H1 (cell line): ENCODE measurements at regions not wholly inside any gene's neighbourhood (a gene's known extent, or its start where the extent isn't known, plus 50 kb on each side); places are given as distances from the start of the nearest gene placed in this dataset.

Experiments used
- CTCF ChIA-PET: fragments of 300-600 bp; sonication (Branson Sonifier 250); formaldehyde crosslinking; loops from one replicate; lab custom pipeline; 2021; ENCODE audit not compliant: partially characterized antibody; lab: Charles Lee
- POLR2A ChIA-PET: fragments of 300-600 bp; sonication (Branson Sonifier 250); formaldehyde crosslinking; loops from one replicate; lab custom pipeline; 2021; ENCODE audit warnings: inconsistent platforms; ENCODE audit not compliant: partially characterized antibody; lab: Charles Lee
- DNase-seq, 2 experiments: peaks; one replicate each; pipeline versions ENCODE4 v3.0.0 to v3.0.0-alpha.2; 2010 to 2022; ENCODE audit warnings: low spot score in 2 of 2, low read depth in 1 of 2, mixed read lengths in 1 of 2
- FAIRE-seq: peaks from 2 replicates; lab custom pipeline; 2011; peaks lifted over from hg19 to GRCh38; lab: Jason Lieb, UNC
- H2AFZ ChIP-seq: 2 replicates; pipeline ENCODE4 v1.8.1; 2012; ENCODE audit warnings: low read length, inconsistent platforms
- H2AK5ac ChIP-seq: 2 replicates; pipeline ENCODE4 v1.6.1; 2013; ENCODE audit warnings: low read depth, low read length
- H2BK120ac ChIP-seq: replicated peaks from 2 replicates; pipeline ENCODE3; 2013; ENCODE audit warnings: low read depth, low read length, inconsistent platforms
- H2BK12ac ChIP-seq: 2 replicates; pipeline ENCODE4 v1.6.1; 2013; ENCODE audit warnings: low read depth, low read length
- H2BK15ac ChIP-seq: 2 replicates; pipeline ENCODE4 v1.6.1; 2013; ENCODE audit warnings: low read length
- H2BK20ac ChIP-seq: 2 replicates; pipeline ENCODE4 v1.6.1; 2013; ENCODE audit warnings: low read length
- H2BK5ac ChIP-seq: 2 replicates; pipeline ENCODE4 v1.6.1; 2013; ENCODE audit warnings: low read depth, low read length
- H3K14ac ChIP-seq: 2 replicates; pipeline ENCODE4 v1.6.1; 2013; ENCODE audit warnings: inconsistent platforms; ENCODE audit not compliant: insufficient read length
- H3K18ac ChIP-seq: 2 replicates; pipeline ENCODE4 v1.6.1; 2013; ENCODE audit warnings: low read length; ENCODE audit errors: extremely low read depth
- H3K23ac ChIP-seq: 2 replicates; pipeline ENCODE4 v1.6.1; 2013; ENCODE audit warnings: inconsistent platforms; ENCODE audit not compliant: insufficient read length
- H3K23me2 ChIP-seq: 2 replicates; pipeline ENCODE4 v1.6.1; 2013; ENCODE audit warnings: low read depth, low read length
- H3K27ac ChIP-seq: 2 replicates; pipeline ENCODE4 v1.6.1; 2011; ENCODE audit warnings: low read depth, low read length, inconsistent platforms
- H3K27me3 ChIP-seq, 4 experiments: replicated peaks in 1 of 4; 1 replicate in 1 of 4; 2 replicates in 3 of 4; pipeline versions ENCODE4 v1.6.1 to v1.8.1; 2011 to 2013; ENCODE audit warnings: low read length in 3 of 4, mild to moderate bottlenecking in 3 of 4, inconsistent platforms in 2 of 4, mixed read lengths in 2 of 4, moderate library complexity in 1 of 4; ENCODE audit not compliant: control insufficient read depth in 3 of 4, insufficient read depth in 3 of 4; ENCODE audit errors: extremely low read depth in 1 of 4
- H3K36me3 ChIP-seq, 4 experiments: 2 replicates each; pipeline versions ENCODE4 v1.6.1 to v1.8.1; 2011 to 2013; ENCODE audit warnings: mild to moderate bottlenecking in 4 of 4, low read length in 3 of 4, moderate library complexity in 2 of 4, control low read depth in 1 of 4, inconsistent platforms in 1 of 4; ENCODE audit not compliant: insufficient read depth in 4 of 4, control insufficient read depth in 2 of 4
- H3K4ac ChIP-seq: replicated peaks from 2 replicates; pipeline ENCODE3; 2013; ENCODE audit warnings: low read length, low read depth, mixed read lengths, inconsistent platforms; ENCODE audit not compliant: insufficient read length
- H3K4me1 ChIP-seq, 4 experiments: replicated peaks in 1 of 4; 1 replicate in 1 of 4; 2 replicates in 3 of 4; pipeline versions ENCODE4 v1.6.1 to v1.8.1; 2011 to 2013; ENCODE audit warnings: low read length in 3 of 4, inconsistent platforms in 2 of 4, mixed read lengths in 1 of 4; ENCODE audit not compliant: insufficient read depth in 4 of 4, control insufficient read depth in 3 of 4
- H3K4me2 ChIP-seq, 2 experiments: 2 replicates each; pipeline versions ENCODE4 v1.6.1 to v1.8.1; 2011 to 2013; ENCODE audit warnings: low read depth in 2 of 2, low read length in 2 of 2, control low read depth in 1 of 2, inconsistent platforms in 1 of 2, mild to moderate bottlenecking in 1 of 2; ENCODE audit not compliant: insufficient read depth in 1 of 2
- H3K4me3 ChIP-seq, 4 experiments: fragments of 200-600, 300-600 bp in 1 of 4; sonication (generic), shearing (Covaris generic), sonication (Bioruptor Twin) in 1 of 4; 2 replicates each; pipeline versions ENCODE4 v1.5.1 to v1.8.1; 2011 to 2016; ENCODE audit warnings: low read length in 4 of 4, low read depth in 3 of 4, control low read depth in 2 of 4, inconsistent platforms in 2 of 4, mild to moderate bottlenecking in 2 of 4, mixed read lengths in 1 of 4, moderate library complexity in 1 of 4; ENCODE audit not compliant: insufficient read depth in 2 of 4; ENCODE audit errors: extremely low read depth in 1 of 4
- H3K56ac ChIP-seq: replicated peaks from 2 replicates; pipeline ENCODE3; 2013; ENCODE audit warnings: low read depth, mild to moderate bottlenecking, mixed read lengths, low read length, inconsistent platforms; ENCODE audit not compliant: insufficient read length
- H3K79me1 ChIP-seq: 2 replicates; pipeline ENCODE4 v1.6.1; 2013; ENCODE audit warnings: low read depth, low read length, control low read depth
- H3K79me2 ChIP-seq, 2 experiments: 2 replicates each; pipeline versions ENCODE4 v1.6.1 to v1.8.1; 2012 to 2013; ENCODE audit warnings: low read length in 2 of 2, mild to moderate bottlenecking in 2 of 2, inconsistent platforms in 1 of 2; ENCODE audit not compliant: insufficient read depth in 2 of 2, control insufficient read depth in 1 of 2
- H3K9ac ChIP-seq, 4 experiments: replicated peaks in 1 of 4; 1 replicate in 1 of 4; 2 replicates in 3 of 4; pipeline versions ENCODE4 v1.6.1 to v1.8.1; 2011 to 2013; ENCODE audit warnings: low read depth in 3 of 4, low read length in 3 of 4, control low read depth in 2 of 4, mild to moderate bottlenecking in 2 of 4, moderate library complexity in 2 of 4, inconsistent platforms in 1 of 4; ENCODE audit errors: extremely low read depth in 1 of 4
- H3K9me3 ChIP-seq, 2 experiments: 2 replicates each; pipeline versions ENCODE4 v1.6.1 to v1.8.1; 2012 to 2013; ENCODE audit warnings: mild to moderate bottlenecking in 2 of 2, moderate library complexity in 2 of 2, control low read depth in 1 of 2, inconsistent platforms in 1 of 2, low read depth in 1 of 2, low read length in 1 of 2, mixed read lengths in 1 of 2; ENCODE audit not compliant: insufficient read depth in 2 of 2
- H4K20me1 ChIP-seq, 2 experiments: replicated peaks in 1 of 2; 2 replicates each; pipeline versions ENCODE3 to v1.8.1; 2011 to 2013; ENCODE audit warnings: inconsistent platforms in 2 of 2, low read length in 2 of 2, mild to moderate bottlenecking in 1 of 2; ENCODE audit not compliant: insufficient read depth in 2 of 2, control insufficient read depth in 1 of 2
- H4K5ac ChIP-seq: 2 replicates; pipeline ENCODE4 v1.6.1; 2013; ENCODE audit warnings: low read length, low read depth, mixed read lengths, inconsistent platforms; ENCODE audit not compliant: insufficient read length
- H4K8ac ChIP-seq: 2 replicates; pipeline ENCODE4 v1.8.0; 2013; ENCODE audit warnings: mild to moderate bottlenecking, moderate library complexity, low read length, inconsistent platforms; ENCODE audit not compliant: insufficient read depth; ENCODE audit errors: extremely low read depth
- H4K91ac ChIP-seq: replicated peaks from 2 replicates; pipeline ENCODE3; 2013; ENCODE audit warnings: low read length, mixed read lengths, inconsistent platforms; ENCODE audit not compliant: insufficient read length
- ATF3 ChIP-seq: IDR thresholded peaks from 2 replicates; pipeline ENCODE4 v1.6.1; 2011; ENCODE audit warnings: low read depth, mild to moderate bottlenecking, low read length; ENCODE audit not compliant: insufficient read depth
- BCL11A ChIP-seq, 2 experiments: IDR thresholded peaks; one replicate each; pipeline ENCODE4 v1.6.1; 2011; ENCODE audit warnings: low read depth in 2 of 2, low read length in 2 of 2, mild to moderate bottlenecking in 2 of 2
- CHD1 ChIP-seq: IDR thresholded peaks from 2 replicates; pipeline ENCODE4 v1.6.1; 2012; ENCODE audit warnings: low read depth, low read length, improper control_type of control experiment
- E2F6 ChIP-seq: IDR thresholded peaks from 2 replicates; pipeline ENCODE4 v1.6.1; 2012; ENCODE audit warnings: inconsistent platforms
- GTF2F1 ChIP-seq: IDR thresholded peaks from 2 replicates; pipeline ENCODE4 v1.6.1; 2012; ENCODE audit warnings: low read depth, low read length, improper control_type of control experiment, borderline replicate concordance
- HDAC2 ChIP-seq, 2 experiments: fragments of 300-600 bp in 1 of 2; sonication (generic) in 1 of 2; IDR thresholded peaks; 2 replicates each; pipeline ENCODE4 v1.6.1; 2011 to 2012; ENCODE audit warnings: low read depth in 2 of 2, low read length in 2 of 2, mild to moderate bottlenecking in 2 of 2, moderate library complexity in 2 of 2, borderline replicate concordance in 1 of 2, inconsistent platforms in 1 of 2
- RAD21 ChIP-seq, 2 experiments: IDR thresholded peaks in 1 of 2; conservative IDR thresholded peaks in 1 of 2; 2 replicates each; pipeline ENCODE4 v1.6.1; 2011; ENCODE audit warnings: low read depth in 2 of 2, low read length in 2 of 2, improper control_type of control experiment in 1 of 2, inconsistent platforms in 1 of 2, mild to moderate bottlenecking in 1 of 2, moderate library complexity in 1 of 2
- SP1 ChIP-seq: IDR thresholded peaks from 2 replicates; pipeline ENCODE4 v1.6.1; 2011; ENCODE audit warnings: low read depth, low read length
- SUZ12 ChIP-seq: fragments of 200-600 bp; sonication (generic); IDR thresholded peaks from 2 replicates; pipeline ENCODE4 v1.6.1; 2012; ENCODE audit warnings: mild to moderate bottlenecking, inconsistent platforms, low read length, moderate library complexity, mixed read lengths
- TAF7 ChIP-seq: optimal IDR thresholded peaks from 2 replicates; pipeline ENCODE3; 2011; ENCODE audit warnings: low read depth, mild to moderate bottlenecking, inconsistent platforms, low read length, moderate library complexity, borderline replicate concordance
- TBP ChIP-seq: IDR thresholded peaks from 2 replicates; pipeline ENCODE4 v1.6.1; 2011; ENCODE audit warnings: low read depth, low read length, improper control_type of control experiment
- YY1 ChIP-seq: IDR thresholded peaks from 2 replicates; pipeline ENCODE4 v1.6.1; 2011; ENCODE audit warnings: low read depth, mild to moderate bottlenecking, low read length
- WGBS, 2 experiments: shearing (Covaris generic) in 1 of 2; methylation state at CpG; one replicate each; pipeline versions ENCODE4 v1.1.6 to v1.1.7; 2013 to 2015; ENCODE audit warnings: low lambda C conversion rate in 2 of 2, mixed read lengths in 2 of 2, inconsistent platforms in 1 of 2, low coverage in 1 of 2, missing lambda C conversion rate in 1 of 2; ENCODE audit not compliant: insufficient replicate concordance in 2 of 2, insufficient coverage in 1 of 2, insufficient read length in 1 of 2; ENCODE audit errors: extremely low coverage in 1 of 2, missing lambda C conversion rate in 1 of 2; 5-methylcytosine and 5-hydroxymethylcytosine counted together

GRCh38 chr10:6713120-6713519, 133.0 kb upstream of the PRKCQ start:
- TF ChIP-seq E2F6 (no peak), SP1 (no peak), ATF3 (no peak), GTF2F1 (no peak), TAF7 (no peak), CHD1 (no peak), SUZ12 (no peak), RAD21 (IDR thresholded peaks at IDR 0.05 in 1 of 2, conservative IDR thresholded peaks at IDR 0.05 in 1 of 2; ENCODE audit: low read depth in 2 of 2, low read length in 2 of 2) (no peak), HDAC2 (IDR thresholded peaks at IDR 0.05; ENCODE audit: borderline replicate concordance in 1 of 2, low read depth in 2 of 2, low read length in 2 of 2) (no peak), TBP (no peak), YY1 (no peak), BCL11A (IDR thresholded peaks at IDR 0.05; ENCODE audit: low read depth in 2 of 2, low read length in 2 of 2) (no peak)
- FAIRE-seq (no peak), DNase-seq (no peak)
- Histone ChIP-seq H2BK5ac (no peak overlapping the region), H3K27me3 (no peaks in the 10 kb centered on the region), H2BK120ac (no peak overlapping the region), H3K4me3 (no peak overlapping the region), H2BK20ac (no peak overlapping the region), H3K4me2 (no peak overlapping the region), H2AFZ (no peak overlapping the region), H3K56ac (no peak overlapping the region), H4K20me1 (no peaks in the 10 kb centered on the region), H4K5ac (no peak overlapping the region), H2AK5ac (no peak overlapping the region), H3K23ac (no peak overlapping the region), H3K4me1 (no peaks in the 10 kb centered on the region; a peak in 1 of 7 replicates), H3K9me3 (no peaks in the 10 kb centered on the region), H3K36me3 (no peaks in the 10 kb centered on the region), H3K27ac (no peak overlapping the region), H3K4ac (no peak overlapping the region), H3K9ac (no peak overlapping the region), H4K8ac (no peak overlapping the region), H3K18ac (no peak overlapping the region), H3K23me2 (no peaks in the 10 kb centered on the region), H2BK12ac (no peak overlapping the region), H2BK15ac (no peak overlapping the region), H3K79me1 (no peaks in the 10 kb centered on the region), H3K14ac (no peak overlapping the region), H3K79me2 (no peaks in the 10 kb centered on the region), H4K91ac (no peak overlapping the region)
- ChIA-PET CTCF (interaction anchor here (1.2 to 6.0 kb wide), 2 partner anchors 12 to 134 kb away, joined by 4 to 28 read pairs; no protein-coding TSS in a partner anchor), POLR2A (no interaction called here)
- 89% methylated on average over 6 of the region's 6 CpGs; no CpG with 5 or more reads in 1 of the 2 experiments for WGBS, 2 experiments
